ENCODE measurements at regions not wholly inside any gene's neighbourhood (a gene's known extent, or its start where the extent isn't known, plus 50 kb on each side); places are given as distances from the start of the nearest gene placed in this dataset.

GRCh38 chrY:7182591-7182990 is 271.0 kb upstream of the AMELY start:
- no peak for ATAC-seq

- ATAC-seq, result no peak
Observed at GRCh38 chrY:7177631-7178030, 266.1 kb upstream of the AMELY start.

DNA sequence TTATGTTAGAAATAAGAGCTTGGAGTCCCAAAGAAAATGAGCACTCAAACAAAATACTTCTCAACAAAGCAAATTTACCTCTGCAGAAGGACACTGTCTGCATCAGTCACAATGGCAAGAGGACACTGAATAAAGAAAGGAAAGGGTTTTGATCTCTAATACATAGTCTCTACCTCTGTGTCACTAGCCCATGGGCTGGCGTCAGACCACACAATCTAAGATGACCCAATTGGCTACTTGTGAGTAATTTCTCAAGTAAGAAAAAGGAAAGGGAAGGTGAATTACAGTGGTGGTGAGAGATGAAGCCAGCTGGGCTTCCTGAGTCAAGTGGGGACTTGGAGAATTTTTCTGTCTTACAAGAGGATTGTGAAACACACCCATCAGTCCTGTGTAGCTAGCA is 257.9 kb upstream of the AMELY start:
- ATAC-seq, result no peak

DNA sequence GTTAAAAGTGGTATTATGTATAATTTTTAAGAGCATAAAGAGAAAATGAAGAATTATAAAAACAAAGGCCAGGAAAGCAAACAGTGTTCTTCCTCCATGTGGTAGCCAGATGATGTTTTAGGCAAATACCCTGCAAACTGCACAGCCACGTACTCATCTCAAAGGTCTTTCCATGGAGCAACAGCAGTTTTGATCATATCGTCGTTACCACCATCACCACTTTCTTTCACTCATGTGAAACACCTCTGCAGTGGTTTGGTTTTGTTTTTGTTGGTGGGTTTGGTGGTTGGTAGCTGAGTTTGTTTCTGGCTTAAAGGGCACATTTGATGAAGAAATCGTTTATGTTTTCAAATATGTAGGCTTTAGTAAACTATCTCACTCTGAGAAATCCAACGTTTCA is 229.9 kb upstream of the AMELY start:
- no peak for ATAC-seq

Measured in esophagus mucosa (tissue), 1 donor.